GM19351 (cell line): ENCODE measurements at regions not wholly inside any gene's neighbourhood (a gene's known extent, or its start where the extent isn't known, plus 50 kb on each side); places are given as distances from the start of the nearest gene placed in this dataset.
A peak's percentile ranks its signal among the peaks of the same experiment; 100 is the strongest.
"Not testable (repeated sequence)": the region's sequence is repeated elsewhere in the genome, so short reads cannot be mapped to it uniquely, and the experiment has no call there.

Experiments used
- ATAC-seq: cut with Tn5 transposase; IDR thresholded peaks from one replicate; pipeline ENCODE4 v1.9.1; 2021; ENCODE audit warnings: mild to moderate bottlenecking, moderate library complexity; ENCODE audit not compliant: unreplicated experiment

DNA sequence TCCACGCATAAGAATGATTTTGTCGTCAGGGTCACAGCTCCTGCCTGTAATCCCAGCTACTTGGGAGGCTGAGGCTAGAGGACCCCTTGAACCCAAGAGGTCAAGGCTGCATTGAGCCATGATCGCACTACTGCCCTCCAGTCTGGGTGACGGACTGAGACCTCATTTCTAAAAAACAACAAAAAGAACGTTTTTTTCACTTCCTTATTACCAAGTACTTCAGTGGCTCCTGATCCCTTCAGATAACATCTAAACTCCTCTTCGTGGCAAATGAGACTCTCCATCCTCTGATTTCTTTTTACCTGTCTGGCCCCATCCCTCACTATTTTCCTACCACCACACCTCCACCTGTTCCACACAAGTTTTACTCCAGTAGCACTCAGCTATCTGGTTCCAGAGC lies 105.4 kb upstream of the TLK1 start:
- ATAC-seq, result no peak

DNA sequence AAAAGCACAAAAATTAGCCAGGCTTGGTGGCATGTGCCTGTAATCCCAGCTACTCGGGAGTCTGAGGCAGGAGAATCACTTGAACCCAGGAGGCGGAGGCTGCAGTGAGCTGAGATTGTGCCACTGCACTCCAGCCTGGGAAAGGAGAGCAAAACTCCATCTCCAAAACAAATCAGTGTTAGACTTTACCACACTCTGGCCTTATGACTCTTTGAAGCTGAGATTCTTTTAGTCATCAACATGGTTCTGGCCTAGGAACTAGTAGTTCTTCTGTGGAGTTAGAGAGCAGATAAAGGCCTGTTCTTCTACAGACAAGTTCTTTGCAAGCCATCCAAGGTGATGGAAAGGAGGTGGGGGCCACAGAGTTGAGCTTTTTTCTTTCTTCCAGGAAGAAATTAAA lies 100.8 kb upstream of the TLK1 start:
- ATAC-seq, result not testable (repeated sequence)

DNA sequence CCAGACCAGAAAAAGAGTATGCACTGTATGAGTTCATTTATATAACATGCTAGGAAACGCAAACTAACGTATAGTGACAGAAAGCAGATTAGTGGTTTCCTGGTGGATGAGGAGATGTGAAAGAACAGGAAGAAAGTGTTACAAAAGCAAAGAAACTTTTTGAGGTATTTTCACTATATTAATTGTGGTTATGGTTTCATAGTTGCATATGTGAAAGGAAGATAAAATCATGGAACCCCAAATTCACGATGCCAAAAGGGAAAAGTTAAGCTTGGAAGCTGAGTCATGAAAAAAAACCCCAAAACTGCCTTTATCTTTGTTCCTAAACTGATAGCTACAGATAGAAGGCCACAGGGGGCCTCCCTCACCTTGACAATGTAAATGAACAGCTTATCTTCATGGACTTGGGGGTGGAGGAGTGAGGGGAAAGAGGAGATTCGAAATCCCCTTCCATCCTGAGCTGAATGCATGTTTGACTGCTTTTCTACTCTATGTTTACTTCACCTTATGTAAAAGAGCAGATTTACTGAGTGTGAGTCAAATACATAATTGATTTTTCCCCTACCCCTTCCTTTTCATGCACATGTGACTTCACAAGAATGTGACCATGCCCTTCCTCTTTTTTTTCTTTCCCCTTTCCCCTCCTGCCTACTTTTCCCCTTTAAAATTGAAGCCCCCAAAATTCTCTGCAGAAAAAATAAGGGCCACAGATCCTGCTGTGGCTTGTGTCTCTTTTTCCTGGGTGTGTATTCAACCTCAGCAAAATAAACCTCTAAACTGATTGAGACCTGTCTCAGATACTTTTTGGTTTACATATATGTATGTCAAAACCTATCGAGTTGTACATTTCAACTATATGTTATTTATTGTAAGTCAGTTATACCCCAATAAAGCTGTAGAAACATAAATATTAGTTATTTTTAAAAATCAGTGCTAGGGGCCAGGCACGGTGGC lies 100.1 kb upstream of the TLK1 start:
- ATAC-seq, result peak; percentile 43

DNA sequence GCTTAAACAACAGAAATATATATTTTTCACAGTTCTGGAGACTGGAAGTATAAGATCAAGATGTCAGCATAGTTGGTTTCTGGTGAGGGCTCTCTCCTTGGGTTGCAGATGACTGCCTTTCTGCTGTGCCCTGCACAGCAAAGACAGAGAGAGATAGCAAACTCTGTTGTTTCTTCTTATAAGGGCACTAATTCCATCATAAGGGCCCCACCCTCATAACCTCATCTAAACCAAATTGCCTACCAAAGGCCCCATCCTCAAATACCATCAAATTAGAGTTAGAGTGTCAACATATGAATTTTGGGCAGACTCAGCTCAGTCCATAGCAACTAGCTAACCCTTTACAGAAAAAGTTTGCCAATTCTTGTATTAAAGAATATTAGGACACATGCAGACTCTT lies 94.0 kb upstream of the TLK1 start:
- no peak for ATAC-seq

DNA sequence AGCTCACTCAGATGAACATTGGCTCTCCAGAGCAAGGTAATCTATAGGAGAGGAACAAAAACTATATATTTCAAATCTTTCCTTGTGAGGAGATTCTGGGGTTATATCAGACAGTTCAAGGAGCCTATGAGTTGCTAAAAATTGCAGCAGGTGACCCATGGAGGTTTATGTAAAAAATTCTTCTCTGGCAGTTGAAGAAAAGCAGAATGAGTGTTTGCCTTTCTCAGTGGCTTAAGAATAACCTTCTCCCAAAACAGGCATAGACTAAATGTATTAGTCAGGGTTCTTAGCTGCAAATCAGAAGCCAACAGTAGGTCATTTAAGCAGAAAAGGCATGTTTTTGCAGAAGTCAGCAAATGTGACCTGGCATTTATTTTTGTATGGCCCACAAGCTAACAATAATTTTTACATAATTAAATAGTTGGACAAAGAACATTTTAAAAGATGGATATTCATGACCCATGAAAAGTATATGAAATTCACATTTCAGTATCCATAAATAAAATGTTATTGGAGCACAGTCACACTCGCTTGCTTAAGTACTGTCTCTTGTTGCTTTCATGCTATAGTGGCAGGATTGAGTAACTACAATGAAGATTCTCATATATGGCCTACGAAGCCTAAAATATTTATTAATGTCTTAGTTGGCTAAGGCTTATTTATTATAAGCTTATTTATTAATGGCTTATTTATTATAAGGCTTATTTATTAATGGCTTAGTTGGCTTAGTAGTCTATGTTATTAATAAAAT lies 93.4 kb upstream of the TLK1 start:
- ATAC-seq, result no peak

DNA sequence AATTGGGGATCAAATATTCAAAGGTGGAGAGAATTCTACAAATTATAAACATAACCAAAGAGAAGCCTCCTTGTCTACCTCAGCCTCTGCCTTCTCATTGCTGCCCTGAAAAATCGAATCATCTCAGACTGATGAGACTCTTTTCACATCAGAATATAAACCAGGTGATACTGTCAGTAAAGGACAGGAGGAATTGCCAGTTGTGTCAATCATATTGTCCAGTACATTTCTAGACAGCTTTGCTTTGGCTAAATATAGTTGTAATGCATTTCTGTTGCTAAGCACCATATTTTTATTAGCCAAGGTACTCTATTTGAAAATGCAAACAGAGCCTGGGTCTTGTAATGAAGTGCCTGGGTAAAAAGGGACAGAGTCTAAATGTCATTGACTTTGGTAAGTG lies 92.6 kb upstream of the TLK1 start:
- no peak for ATAC-seq

DNA sequence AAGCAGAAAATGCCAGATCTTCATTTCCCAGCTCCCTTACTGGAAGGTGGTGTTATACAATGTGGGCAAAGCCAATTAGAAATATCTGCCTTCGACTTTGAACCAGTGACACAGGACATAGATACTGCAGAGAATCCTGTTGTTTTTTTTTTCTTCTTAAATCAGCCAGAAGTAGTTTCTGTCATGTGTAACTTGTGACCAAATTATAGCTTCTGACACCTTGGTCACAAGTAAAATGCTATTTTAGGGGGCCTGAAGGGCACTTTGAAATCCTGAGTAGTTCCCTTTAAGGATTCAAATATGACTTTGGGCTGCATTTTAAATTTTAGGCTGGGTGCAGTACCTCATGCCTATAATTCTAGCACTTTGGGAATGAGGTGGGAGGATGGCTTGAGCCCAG lies 89.0 kb upstream of the TLK1 start:
- no peak for ATAC-seq

DNA sequence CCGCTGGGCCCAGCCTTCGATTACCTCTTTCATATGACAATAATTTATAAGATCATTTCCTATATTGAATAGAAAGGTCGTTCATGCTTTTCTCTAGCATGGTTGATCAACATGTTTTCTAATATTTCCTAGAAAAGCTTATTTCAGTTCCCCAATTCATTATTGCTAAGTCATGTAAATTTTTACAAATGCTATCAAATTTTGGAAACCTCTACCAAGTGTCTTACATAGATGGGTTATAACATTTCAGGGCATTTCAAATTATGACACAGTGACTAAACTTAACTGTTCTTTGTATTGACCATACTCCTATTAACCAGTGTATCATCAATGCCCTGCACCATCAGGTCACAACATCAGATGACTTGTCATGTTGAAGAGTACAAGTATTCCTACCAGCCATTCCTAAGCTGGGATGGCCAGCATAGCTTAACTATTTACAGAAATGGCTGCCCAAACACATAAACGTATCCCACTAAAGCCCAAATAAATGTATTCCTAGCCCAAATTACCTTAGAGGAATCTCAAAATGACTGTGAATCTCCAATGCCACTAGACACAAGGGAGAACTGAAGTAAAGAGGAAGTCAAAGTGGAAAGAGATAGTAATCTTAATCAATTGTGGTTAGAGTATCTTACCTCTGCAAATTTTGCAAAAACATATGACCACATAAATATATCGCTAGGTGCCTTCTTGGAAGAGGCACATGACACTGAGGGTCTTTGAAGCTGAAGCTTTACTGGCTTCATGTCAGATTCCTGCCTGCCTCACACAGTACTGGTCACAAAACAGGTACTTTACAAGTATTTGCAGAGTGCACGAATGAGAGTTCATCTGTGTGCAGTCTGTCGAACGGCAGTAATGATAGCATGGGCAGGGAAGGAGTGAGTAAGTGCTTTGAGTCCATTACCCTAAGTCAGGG lies 87.3 kb upstream of the TLK1 start:
- ATAC-seq, result peak; percentile 81

DNA sequence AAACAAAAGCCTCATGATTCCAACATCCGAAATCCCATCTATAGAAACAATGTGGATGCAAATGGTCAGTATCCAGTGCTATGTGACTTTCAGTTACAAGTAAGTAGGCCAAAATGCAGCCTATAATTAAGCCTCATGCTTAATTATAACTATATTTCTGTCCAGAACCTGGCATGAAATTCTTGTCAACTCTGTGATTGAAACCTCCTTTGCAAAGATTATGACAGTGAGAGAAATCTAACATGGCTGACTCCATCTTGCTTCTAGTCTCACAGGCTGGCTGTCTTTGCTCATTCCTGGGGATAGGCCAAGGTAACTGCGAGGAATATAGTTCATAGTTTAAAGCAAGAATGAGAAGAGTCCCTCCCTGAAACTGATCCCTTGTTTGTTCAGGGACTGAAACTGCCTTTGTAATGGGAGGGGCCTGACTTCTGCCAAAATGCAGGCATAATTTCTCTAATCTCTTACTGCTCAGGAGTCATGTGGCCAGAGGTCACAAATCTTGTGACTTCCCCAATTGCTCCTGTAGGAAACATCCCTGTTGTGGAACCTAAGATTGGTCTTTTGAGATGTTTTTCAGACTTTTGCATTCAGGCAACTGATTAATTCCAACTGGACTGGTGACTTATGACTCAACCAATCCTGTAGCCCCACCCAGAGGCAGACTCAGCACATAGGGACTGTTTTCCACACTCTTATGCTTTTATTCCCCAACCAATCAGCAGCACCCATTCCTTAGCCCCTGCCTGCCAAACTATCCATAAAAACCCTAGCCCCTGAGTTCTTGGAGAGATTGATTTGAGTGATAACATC lies 84.5 kb upstream of the TLK1 start:
- no peak for ATAC-seq

DNA sequence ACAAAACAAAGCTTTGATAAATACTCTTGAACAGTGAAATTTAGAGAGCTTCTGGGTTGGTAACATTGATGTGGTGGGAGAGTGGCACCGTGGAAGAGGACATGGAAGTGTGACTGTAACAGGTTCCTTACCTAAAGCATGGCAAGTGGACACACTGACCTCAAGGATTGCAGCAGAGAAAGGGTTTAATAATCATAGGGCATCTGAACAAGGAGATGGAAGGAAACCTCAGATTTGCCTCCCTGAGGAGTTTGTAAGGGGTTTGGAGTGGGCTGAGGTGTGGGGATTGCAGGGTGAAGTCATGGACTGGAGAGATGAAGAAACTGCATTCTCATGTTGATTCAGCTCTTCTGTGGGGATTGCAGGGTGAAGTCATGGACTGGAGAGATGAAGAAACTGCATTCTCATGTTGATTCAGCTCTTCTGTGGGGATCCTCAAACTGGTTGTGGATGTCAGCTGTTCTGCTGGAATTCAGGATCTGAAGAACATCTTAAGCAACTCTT lies 83.8 kb upstream of the TLK1 start:
- ATAC-seq, result no peak

DNA sequence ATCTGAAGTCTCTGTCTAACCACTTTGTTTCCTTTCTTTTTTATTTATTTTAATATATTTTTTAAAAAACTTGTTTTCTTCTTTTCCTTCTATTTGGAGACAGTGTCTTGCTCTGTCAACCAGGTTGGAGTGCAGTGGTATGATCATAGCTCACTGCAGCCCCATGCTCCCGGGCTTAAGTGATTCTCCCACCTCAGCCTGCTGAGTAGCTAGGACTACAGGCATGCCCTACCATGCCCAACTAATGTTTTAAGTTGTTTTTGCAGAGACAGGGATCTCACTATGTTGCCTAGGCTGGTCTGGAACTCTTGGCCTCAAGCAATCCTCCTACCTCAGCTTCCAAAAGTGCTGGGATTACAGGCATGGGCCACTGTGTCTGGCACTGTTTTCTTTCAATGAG lies 81.1 kb upstream of the TLK1 start:
- no peak for ATAC-seq

DNA sequence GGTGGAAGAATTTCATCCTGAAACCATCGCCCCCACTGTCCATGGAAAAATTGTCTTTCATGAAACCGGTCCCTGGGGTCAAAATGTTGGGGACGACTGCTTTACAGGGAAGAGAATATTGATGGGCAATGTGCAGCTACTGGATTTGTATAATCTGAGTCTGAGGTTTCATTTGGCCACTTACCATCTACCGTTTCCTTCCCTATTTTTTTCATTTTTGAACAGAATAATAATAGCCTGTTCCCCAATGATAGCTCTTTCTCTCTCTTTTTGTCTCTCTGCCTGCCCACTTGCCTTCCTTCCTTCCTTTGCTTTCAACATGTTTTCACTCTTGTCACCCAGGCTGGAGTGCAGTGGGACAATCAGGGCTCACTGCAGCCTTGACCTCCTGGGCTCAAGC lies 78.3 kb upstream of the TLK1 start:
- no peak for ATAC-seq

DNA sequence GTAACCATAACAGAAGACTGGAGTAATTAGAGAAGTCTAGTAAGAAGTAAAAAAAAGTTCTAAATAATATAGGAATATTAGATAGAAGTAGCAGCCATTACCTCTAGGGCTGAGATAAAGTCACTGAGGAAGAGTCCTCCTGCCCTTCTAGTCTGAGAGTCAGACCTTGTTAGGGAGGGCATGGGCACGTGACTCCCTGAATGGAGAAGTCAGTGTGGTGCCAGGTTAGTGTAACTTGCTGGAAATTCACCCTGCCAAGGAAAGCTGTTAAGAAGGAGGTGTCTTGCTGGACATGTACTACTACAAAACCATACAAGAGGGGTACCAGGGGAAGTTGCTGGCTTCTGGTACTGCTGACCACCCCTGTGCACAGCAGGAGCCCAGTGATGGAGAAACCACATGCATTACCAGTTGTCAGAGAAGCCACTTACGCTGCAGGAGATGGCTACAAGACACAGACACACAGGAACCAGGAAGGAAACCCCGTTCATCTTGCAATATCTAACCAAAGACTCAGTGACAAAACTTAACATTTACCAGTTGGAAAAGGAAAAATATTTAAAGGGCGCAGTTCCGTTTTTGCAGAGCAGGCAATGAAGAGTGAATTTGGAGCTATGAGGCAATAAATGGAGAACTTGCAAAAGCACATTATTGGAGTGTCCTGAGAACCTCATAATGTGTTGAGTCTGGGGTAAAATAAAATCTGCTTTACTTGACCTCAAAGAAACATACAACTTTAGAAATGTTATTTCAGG lies 77.2 kb upstream of the TLK1 start:
- no peak for ATAC-seq

DNA sequence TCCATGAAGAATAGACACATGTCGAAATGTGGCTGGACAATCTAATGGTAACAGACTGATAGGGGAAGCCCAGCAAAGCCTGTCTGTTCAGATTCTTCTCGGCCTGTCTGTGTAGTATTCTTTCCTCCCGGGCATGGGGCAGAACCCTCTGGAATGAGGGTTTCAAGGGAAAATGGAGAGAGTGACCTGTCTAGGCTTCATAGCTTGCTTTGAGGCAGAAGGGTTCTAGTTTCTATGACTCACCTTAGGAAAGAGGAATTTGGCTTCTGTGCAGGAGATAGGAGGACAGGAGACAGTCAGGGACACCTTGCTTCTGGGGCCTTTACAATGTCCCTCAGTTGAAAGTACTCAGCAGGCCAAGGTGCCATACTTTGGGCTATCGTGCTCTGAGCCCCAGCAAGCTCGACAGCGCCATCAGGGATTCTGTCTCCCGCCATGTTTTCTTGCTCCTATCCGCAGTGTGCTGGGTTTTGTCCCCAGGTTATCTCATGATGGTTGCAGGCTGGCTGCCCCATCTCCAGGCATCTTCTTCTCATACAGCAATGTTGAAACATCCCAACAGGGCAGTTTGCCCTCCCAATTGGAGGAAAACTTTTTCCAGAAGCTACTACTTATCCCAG lies 74.7 kb upstream of the TLK1 start:
- no peak for ATAC-seq

DNA sequence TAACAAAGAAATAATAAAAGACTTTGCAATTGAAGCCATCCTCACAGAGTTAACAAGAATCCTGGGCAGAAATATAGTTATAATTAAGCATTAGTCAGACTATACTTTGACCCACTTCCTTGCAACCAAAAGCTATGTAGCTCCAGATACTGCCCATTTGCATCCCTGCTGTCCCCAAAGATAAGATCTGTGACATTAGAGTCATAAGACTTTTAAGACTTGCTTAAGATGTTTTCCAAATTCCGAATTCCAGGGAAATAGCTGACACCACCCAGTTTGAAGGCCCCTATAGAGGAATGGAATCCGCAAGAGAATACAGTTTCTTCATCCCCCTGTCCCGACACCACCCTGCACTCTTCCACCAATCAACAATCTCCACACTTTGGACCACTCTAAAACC lies 69.5 kb upstream of the TLK1 start:
- no peak for ATAC-seq

DNA sequence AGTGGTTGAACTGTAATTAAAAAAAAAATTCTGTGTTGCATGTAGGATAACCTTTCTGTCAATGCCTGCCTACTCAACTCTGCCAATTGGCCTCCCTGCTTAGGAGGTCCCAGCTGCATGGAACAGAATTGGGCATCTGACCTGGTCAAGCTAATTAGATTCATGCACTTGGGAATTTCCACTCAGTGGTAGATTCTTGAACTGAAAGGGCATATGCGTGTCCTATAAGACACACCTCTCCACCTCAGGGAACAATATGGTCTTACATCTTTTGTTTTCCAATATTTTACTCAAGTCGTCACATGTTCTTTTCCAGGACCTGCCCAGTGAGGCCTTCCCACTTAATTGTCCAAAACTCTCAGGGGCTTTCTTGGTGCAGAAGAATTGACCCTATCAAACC lies 68.1 kb upstream of the TLK1 start:
- ATAC-seq, result no peak

DNA sequence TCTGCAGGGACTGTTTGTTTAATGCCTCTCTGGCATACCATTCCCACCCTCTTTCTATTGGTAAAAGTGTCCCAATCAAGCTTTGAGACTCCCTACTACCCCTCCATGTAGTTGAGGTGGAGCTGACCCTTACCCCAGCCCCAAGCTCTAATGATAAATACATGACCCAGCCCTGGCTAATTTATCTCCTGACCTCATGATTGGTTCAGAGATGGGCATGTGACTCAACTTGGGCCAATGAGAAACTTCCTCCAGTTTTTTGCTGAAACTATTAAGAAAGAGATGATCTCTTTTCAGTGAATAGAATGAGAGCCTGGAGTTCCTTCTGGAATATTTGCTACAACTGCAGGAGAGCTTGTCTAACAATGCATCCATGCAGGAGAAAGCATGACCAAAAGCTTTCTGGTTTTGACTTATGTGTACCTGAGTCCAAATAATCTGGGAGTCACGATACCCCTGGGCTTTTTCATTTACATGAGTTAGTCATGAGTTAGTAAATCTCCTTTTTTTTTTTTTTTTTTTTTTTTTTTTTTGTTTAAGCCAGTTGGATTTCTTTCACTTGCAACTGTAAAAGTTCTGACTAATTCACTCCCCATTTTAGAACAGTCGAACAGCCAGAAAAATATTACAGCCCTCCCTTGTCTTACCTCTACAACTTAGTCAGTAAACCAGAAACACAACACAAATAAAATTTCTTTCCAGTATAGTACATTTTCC lies 66.5 kb upstream of the TLK1 start:
- no peak for ATAC-seq

DNA sequence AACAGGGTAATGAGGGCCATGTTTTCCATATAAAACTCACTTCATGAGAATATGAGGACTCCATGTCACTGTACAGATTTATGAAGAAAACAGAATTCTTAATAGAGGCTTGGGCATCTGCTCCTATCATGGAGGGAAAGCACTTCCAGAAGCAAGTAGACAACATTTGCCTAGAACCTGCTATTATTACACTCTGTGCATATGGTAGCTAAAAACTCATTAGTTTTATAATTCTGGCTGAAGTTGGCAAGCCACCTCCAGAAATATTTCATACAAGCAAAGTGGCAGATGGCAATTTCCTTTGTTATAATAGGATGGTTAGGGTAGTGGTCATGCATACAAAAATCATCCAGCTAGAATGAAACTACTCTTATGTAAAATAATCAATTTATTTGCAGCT lies 65.8 kb upstream of the TLK1 start:
- ATAC-seq, result no peak
